ENCODE measurements at regions not wholly inside any gene's neighbourhood (a gene's known extent, or its start where the extent isn't known, plus 50 kb on each side); places are given as distances from the start of the nearest gene placed in this dataset.

DNA sequence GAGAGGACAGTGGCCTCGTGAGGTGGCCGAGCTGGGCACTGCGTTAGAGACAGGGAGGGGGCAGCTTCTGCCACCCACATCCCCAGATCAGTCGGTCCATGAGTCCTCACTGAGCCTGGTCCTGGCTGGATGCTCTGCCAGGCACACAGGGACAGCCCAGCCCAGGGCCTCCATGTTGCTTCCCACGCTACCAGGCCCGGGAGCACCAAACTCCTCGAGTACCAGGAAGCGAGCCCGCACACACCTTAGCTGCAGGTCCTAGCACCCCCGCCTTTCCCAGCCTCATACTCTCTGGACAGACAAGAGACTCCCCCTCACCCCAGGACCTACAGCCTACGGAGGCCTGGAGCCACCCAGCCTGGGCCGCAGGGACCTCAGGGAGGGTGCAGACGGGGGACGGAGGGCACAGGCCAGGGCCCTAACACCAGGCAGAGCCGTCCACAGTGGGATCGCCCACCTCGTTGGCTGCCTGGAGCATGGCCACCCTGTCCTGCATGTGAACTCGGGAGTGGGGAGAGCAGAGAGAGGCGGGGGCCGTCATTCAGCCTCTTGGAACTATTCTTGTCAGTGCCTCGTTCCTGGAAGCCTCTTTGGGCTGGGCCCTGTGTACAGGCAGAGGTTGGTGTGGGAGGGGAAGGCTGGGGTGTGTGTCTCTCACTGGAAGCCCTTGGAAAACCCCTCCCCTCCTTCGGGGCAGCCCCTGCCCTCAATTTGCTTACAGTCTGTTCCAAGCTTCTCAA is 90.9 kb upstream of the RUNX3 start:
- Histone ChIP-seq H3K9me3 (replicated peaks in 1 of 2; ENCODE audit: control insufficient read depth in 1 of 2, insufficient read depth in 1 of 2, low read length in 2 of 2) (no peaks in the 10 kb centered on the region), H4K20me1 (ENCODE audit: insufficient read depth, low read length) (no peaks in the 10 kb centered on the region), H3K27me3 (ENCODE audit: control insufficient read depth in 2 of 2, insufficient read depth in 2 of 2, low read length in 2 of 2) (peaks cover 0 to 9% of the 10 kb centered on the region in 2 donors), H3K4me3 (replicated peaks in 1 of 3; ENCODE audit: low read depth in 2 of 3, low read length in 3 of 3) (no peak overlapping the region), H3K27ac (ENCODE audit: low read depth in 1 of 2, low read length in 2 of 2) (peak overlapping the region; percentile 90 to 99), H3K4me2 (replicated peaks; ENCODE audit: extremely low read depth, low read length, poor library complexity, severe bottlenecking) (no peak overlapping the region), H3K36me3 (replicated peaks in 1 of 2; ENCODE audit: control insufficient read depth in 1 of 2, insufficient read depth in 2 of 2, low read length in 2 of 2) (no peaks in the 10 kb centered on the region), H3K79me2 (ENCODE audit: insufficient read depth, low read length) (no peaks in the 10 kb centered on the region), H2AFZ (ENCODE audit: insufficient read depth, low read depth, low read length, poor library complexity, severe bottlenecking) (no peak overlapping the region), H3K9ac (ENCODE audit: insufficient read depth, low read length, poor library complexity, severe bottlenecking) (peak overlapping the region; percentile 84), H3K4me1 (ENCODE audit: control insufficient read depth in 1 of 2, insufficient read depth in 2 of 2, low read length in 2 of 2) (peaks cover 57 to 58% of the 10 kb centered on the region in 2 donors)
- peaks cover 69% of the 10 kb centered on the region for H3K4me1 Mint-ChIP-seq
- intact Hi-C loops (cut with micrococcal nuclease), result loop anchor here in 1 of 2 donors (5.0 kb wide), 1 partner anchor 54 kb away; no protein-coding TSS in a partner anchor
- TF ChIP-seq, protein P1, sequence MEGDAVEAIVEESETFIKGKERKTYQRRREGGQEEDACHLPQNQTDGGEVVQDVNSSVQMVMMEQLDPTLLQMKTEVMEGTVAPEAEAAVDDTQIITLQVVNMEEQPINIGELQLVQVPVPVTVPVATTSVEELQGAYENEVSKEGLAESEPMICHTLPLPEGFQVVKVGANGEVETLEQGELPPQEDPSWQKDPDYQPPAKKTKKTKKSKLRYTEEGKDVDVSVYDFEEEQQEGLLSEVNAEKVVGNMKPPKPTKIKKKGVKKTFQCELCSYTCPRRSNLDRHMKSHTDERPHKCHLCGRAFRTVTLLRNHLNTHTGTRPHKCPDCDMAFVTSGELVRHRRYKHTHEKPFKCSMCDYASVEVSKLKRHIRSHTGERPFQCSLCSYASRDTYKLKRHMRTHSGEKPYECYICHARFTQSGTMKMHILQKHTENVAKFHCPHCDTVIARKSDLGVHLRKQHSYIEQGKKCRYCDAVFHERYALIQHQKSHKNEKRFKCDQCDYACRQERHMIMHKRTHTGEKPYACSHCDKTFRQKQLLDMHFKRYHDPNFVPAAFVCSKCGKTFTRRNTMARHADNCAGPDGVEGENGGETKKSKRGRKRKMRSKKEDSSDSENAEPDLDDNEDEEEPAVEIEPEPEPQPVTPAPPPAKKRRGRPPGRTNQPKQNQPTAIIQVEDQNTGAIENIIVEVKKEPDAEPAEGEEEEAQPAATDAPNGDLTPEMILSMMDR (IDR thresholded peaks at IDR 0.05), result no peak
- peak in 1 of 3 donors; percentile 56 for DNase-seq
- no peak overlapping the region for H3K4me3 Mint-ChIP-seq
- H3K36me3 Mint-ChIP-seq, result peaks cover 3 to 12% of the 10 kb centered on the region in 2 donors
- no peaks in the 10 kb centered on the region for H3K9me3 Mint-ChIP-seq
- H3K27ac Mint-ChIP-seq, result peak overlapping the region; percentile 18 to 99 (median 98)
- WGBS (ENCODE audit: insufficient coverage), result 76% methylated on average over 16 of the region's 22 CpGs
- peaks cover 14 to 31% (median 18%) of the 10 kb centered on the region in 3 donors for H3K27me3 Mint-ChIP-seq (ENCODE audit: low read depth in 3 of 3)

DNA sequence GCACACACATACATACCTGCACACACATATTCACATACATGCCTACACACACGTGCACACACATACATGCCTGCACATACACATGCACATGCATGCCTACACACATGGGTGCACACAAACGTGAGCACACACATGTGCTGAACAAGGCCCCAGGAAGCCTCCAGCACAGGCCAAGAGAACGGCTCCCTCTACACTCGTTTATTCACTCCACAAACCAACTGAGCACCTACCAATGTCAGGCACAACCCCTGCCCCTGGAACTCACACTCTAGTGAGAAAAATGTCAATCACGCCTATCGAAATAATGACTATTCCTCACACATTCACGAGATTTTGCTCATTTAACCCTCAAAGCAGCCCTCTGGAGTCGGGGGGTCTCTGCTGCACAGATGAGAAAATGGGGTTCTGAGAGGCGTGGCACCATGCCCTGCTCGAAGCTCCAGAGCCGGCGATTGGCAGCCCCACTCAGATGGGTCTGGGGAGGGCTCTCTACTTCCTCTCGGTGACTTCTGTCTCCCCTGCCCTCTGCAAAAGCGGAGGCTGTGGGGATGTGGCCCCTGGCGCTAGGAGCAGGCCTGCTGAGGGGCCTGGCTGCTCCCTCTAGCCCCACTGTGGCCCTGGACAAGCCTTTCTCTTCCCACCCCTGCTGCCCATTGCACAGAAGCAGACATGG is 90.2 kb upstream of the RUNX3 start:
- H3K4me1 ChIP-seq (ENCODE audit: control insufficient read depth in 1 of 2, insufficient read depth in 2 of 2, low read length in 2 of 2), result peaks cover 53 to 58% of the 10 kb centered on the region in 2 donors
- Mint-ChIP-seq H3K27me3 (ENCODE audit: low read depth in 3 of 3) (peaks cover 14 to 26% (median 16%) of the 10 kb centered on the region in 3 donors), H3K4me1 (peaks cover 67% of the 10 kb centered on the region), H3K4me3 (peak overlapping the region in 1 of 2 donors; percentile 46), H3K9me3 (no peaks in the 10 kb centered on the region), H3K27ac (peak overlapping the region; percentile 15 to 98 (median 81)), H3K36me3 (peaks cover 3 to 9% of the 10 kb centered on the region in 2 donors)
- no peak overlapping the region for H3K4me2 ChIP-seq (replicated peaks; ENCODE audit: extremely low read depth, low read length, poor library complexity, severe bottlenecking)
- H3K27ac ChIP-seq (ENCODE audit: low read depth in 1 of 2, low read length in 2 of 2), result peak overlapping the region; percentile 0 to 42
- peaks cover 0 to 9% of the 10 kb centered on the region in 2 donors for H3K27me3 ChIP-seq (ENCODE audit: control insufficient read depth in 2 of 2, insufficient read depth in 2 of 2, low read length in 2 of 2)
- no peak overlapping the region for H2AFZ ChIP-seq (ENCODE audit: insufficient read depth, low read depth, low read length, poor library complexity, severe bottlenecking)
- TF ChIP-seq, protein P1 (IDR thresholded peaks at IDR 0.05), result no peak
- 28% methylated on average over 11 of the region's 15 CpGs for WGBS (ENCODE audit: insufficient coverage)
- DNase-seq, result peak in 2 of 3 donors; percentile 50 to 51
- no peaks in the 10 kb centered on the region for H4K20me1 ChIP-seq (ENCODE audit: insufficient read depth, low read length)
- H3K4me3 ChIP-seq (replicated peaks in 1 of 3; ENCODE audit: low read depth in 2 of 3, low read length in 3 of 3), result no peak overlapping the region
- H3K79me2 ChIP-seq (ENCODE audit: insufficient read depth, low read length), result no peaks in the 10 kb centered on the region
- no peaks in the 10 kb centered on the region for H3K36me3 ChIP-seq (replicated peaks in 1 of 2; ENCODE audit: control insufficient read depth in 1 of 2, insufficient read depth in 2 of 2, low read length in 2 of 2)
- intact Hi-C loops (cut with micrococcal nuclease), result loop anchor here in 1 of 2 donors (5.0 kb wide), 1 partner anchor 53 kb away; no protein-coding TSS in a partner anchor
- no peaks in the 10 kb centered on the region for H3K9me3 ChIP-seq (replicated peaks in 1 of 2; ENCODE audit: control insufficient read depth in 1 of 2, insufficient read depth in 1 of 2, low read length in 2 of 2)
- no peak overlapping the region for H3K9ac ChIP-seq (ENCODE audit: insufficient read depth, low read length, poor library complexity, severe bottlenecking)
